GM20000 (cell line): ENCODE measurements at regions not wholly inside any gene's neighbourhood (a gene's known extent, or its start where the extent isn't known, plus 50 kb on each side); places are given as distances from the start of the nearest gene placed in this dataset.

Experiments
- DNase-seq: peaks from one replicate; pipeline ENCODE4 v3.0.0; 2012; ENCODE audit warnings: low spot score
- TF ChIP-seq, protein P1 (sequence below): IDR thresholded peaks from 2 replicates; pipeline ENCODE4 v1.5.1; 2012; ENCODE audit warnings: mild to moderate bottlenecking, control low read depth; ENCODE audit errors: extremely low read depth, missing control alignments

DNA sequence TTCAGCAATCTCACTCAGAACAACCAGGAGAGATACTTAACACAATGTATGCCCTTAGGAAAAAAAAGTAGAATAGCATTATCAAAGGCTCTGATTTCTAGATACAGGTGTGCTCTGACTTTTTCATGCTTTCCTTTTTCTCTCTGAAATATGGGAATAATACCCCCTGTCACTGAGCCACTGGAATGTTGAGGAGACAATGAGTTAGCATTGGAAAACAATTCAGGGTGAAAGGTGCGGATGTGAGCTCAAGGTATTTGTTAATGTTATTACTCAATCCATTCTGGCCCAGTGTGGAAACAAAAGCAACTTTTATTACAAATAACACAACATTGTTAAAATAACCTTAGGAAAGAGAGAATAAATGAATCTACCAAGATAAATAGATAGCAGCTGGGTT is 228.0 kb downstream of the IKZF2 start:
- no peak for DNase-seq
- TF ChIP-seq, protein P1, sequence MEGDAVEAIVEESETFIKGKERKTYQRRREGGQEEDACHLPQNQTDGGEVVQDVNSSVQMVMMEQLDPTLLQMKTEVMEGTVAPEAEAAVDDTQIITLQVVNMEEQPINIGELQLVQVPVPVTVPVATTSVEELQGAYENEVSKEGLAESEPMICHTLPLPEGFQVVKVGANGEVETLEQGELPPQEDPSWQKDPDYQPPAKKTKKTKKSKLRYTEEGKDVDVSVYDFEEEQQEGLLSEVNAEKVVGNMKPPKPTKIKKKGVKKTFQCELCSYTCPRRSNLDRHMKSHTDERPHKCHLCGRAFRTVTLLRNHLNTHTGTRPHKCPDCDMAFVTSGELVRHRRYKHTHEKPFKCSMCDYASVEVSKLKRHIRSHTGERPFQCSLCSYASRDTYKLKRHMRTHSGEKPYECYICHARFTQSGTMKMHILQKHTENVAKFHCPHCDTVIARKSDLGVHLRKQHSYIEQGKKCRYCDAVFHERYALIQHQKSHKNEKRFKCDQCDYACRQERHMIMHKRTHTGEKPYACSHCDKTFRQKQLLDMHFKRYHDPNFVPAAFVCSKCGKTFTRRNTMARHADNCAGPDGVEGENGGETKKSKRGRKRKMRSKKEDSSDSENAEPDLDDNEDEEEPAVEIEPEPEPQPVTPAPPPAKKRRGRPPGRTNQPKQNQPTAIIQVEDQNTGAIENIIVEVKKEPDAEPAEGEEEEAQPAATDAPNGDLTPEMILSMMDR, result no peak

DNA sequence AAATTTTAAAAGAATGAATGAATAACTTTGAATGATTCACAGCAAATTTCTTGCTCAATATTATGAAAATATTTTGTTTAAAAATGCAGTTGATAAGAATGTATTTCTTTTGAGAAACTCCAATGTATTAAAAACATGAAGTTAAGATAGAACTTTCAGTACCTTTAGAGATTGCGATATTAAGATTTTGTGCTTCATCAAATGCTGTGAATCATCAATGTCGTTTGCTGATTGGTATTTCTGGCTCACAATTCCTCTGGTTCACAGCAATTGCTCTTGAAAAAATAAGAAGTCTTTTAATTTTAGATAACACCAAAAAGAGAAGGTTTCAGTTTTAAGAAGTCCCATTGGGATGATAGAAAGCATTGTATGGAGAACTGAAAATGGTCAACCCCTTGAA is 228.7 kb downstream of the IKZF2 start:
- TF ChIP-seq, protein P1, result no peak
- no peak for DNase-seq

- DNase-seq, result no peak
- TF ChIP-seq, protein P1, result no peak
These were observed 229.7 kb downstream of the IKZF2 start for GRCh38 chr2:212921711-212922110.

DNA sequence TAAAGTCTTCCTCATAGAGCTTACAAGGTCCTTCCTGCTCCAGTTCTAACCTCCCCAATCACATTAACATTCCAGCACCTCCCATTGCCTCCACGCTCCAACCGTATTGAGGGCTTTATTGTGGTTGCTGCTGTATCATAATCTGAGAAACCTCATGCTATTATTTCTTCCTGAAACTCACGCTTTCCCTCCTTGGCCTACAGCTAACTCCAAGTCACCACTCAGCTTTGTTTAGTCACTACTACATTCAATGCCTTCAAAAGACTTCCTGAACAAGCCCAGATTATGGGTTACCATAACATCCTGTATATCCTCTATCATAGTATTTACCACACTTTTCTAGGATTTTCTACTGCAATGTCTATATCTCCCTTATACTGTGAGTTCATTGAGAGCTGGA is 230.4 kb downstream of the IKZF2 start:
- TF ChIP-seq, protein P1, result no peak
- DNase-seq, result no peak

DNA sequence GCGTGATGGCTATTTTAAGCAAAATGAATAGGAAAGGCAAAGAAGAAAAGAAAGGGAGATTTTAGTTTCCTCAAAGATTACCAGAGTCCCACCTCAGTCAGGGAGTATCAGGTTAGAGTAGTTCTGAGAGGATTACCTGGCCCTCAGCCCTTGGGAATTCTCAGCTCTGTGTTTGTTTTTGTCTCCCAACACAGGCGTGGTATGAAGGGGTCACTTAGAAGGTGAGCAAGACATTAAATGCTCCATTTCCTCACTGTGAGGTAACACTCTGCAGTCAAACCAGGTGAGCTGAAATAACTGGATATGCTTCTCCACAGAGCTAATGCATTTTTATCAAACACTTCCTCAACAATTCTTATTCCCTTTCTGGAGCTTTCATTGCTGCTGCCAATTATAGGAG is 232.2 kb downstream of the IKZF2 start:
- DNase-seq, result no peak
- TF ChIP-seq, protein P1, result no peak

DNA sequence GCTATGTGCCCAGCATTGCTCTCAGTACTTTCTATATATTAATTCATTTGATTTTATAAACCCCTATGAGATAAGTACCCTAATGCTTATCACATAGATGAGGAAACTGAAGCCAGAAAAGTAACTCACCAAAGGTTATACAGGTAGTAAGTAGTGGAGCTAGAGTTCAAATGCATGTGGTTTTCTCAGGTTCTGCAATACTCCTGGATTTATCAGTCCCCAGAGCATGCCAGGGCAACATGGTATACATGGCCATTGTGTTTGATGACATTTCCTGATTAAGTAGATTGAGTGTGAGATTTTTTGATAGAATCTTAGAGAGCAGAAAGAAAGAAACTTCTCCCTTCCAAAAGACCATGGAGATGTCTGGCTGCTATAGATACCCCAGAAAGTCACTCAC is 233.1 kb downstream of the IKZF2 start:
- TF ChIP-seq, protein P1, result no peak
- DNase-seq, result no peak

DNA sequence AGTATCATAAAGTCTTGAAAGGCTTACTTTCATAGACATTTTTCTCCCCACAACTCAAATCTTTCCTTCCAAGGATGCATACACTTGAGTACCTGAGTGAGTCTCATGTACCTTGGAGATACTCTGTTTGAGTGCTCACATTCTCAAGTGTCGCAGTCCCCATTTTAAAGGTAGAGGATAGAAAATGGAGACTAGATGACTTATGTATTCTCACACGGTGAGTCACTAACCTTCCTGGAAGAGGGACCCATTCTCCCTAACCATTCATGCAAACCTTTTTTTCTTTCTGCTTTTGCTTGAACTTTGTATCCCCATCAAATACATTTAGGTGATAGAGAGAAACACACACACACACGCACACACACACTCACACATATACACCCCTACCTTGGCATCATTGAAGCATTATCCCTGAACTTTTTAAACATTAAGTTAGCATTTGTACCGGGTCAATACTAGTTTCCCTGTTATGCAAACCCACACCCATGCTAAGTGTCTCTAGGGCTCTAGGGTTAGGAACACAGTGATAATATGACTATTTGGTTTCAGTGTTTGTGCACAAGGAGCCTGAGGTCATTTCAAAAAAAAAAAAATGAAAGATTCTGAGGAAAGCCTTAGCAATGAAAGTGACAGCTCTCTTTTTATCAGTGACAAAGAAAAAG is 236.2 kb downstream of the IKZF2 start:
- no peak for DNase-seq
- TF ChIP-seq, protein P1, result no peak
